ENCODE measurements at regions not wholly inside any gene's neighbourhood (a gene's known extent, or its start where the extent isn't known, plus 50 kb on each side); places are given as distances from the start of the nearest gene placed in this dataset.

DNA sequence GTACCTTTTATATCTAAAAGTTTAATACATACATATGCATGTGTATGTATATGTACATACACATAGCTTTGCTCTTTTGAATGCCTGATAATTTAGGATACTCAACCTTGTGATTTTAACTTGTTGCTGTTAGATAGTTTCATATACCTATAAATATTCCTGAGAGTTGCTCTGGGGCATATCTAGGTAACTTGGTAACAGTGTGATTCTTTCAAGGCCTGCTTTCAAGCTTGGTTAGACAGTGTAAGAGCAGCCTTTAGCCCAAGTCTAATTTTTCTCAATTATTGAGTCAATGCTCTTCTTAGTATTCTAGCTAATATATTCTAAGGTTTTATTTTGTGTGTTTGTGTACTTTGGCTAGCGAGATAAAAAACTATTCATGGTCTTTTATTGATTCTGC, 762.1 kb upstream of the MIR17HG start:
- Histone ChIP-seq H3K27me3 (no peaks in the 10 kb centered on the region), H3K4me3 (replicated peaks in 1 of 3) (no peak overlapping the region), H3K36me3 (no peaks in the 10 kb centered on the region), H3K9me3 (no peaks in the 10 kb centered on the region), H3K27ac (no peak overlapping the region), H3K4me1 (peaks cover 0 to 6% of the 10 kb centered on the region in 2 donors)
- no peak for DNase-seq
- 71 to 82% methylated on average over 1 of the region's 1 CpG for WGBS, 2 donors
- intact Hi-C loops (cut with DNase I), result no loop called here
- no peak for TF ChIP-seq POLR2A (IDR thresholded peaks at IDR 0.05)
- TF ChIP-seq, protein P1, sequence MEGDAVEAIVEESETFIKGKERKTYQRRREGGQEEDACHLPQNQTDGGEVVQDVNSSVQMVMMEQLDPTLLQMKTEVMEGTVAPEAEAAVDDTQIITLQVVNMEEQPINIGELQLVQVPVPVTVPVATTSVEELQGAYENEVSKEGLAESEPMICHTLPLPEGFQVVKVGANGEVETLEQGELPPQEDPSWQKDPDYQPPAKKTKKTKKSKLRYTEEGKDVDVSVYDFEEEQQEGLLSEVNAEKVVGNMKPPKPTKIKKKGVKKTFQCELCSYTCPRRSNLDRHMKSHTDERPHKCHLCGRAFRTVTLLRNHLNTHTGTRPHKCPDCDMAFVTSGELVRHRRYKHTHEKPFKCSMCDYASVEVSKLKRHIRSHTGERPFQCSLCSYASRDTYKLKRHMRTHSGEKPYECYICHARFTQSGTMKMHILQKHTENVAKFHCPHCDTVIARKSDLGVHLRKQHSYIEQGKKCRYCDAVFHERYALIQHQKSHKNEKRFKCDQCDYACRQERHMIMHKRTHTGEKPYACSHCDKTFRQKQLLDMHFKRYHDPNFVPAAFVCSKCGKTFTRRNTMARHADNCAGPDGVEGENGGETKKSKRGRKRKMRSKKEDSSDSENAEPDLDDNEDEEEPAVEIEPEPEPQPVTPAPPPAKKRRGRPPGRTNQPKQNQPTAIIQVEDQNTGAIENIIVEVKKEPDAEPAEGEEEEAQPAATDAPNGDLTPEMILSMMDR (IDR thresholded peaks at IDR 0.05), result no peak

DNA sequence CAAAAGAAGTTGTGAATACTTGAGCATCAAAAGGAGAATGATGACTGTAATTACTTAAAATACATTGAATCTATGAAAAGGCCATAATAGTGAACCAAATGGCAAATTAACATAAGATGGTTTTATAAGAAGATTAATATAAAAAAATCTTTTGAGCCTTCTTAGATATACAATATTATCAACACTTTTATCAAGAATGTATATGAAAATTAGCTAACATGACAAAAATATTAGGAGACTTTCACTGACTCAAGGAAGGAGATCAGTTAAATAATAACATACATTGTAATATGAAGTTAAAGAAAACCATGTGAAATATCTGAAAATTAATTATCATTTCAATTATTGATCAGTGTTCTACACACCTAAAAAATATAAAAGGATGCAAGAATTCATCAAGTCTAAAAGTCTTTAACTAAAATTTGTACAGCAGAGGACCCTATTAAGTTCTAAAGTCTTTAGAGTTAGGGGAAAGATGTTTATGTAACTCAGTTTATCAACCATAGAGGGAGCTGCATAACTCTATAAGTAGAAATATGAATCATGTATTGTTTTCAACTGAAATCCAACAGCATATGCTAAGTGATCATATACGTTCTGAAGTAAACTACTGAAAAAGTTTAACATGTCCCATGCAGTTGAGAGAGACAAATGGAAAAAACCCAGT, 756.1 kb upstream of the MIR17HG start:
- TF ChIP-seq POLR2A (IDR thresholded peaks at IDR 0.05), result no peak
- TF ChIP-seq, protein P1 (IDR thresholded peaks at IDR 0.05), result no peak
- Histone ChIP-seq H3K4me1 (no peaks in the 10 kb centered on the region), H3K4me3 (replicated peaks in 1 of 3) (no peak overlapping the region), H3K27me3 (no peaks in the 10 kb centered on the region), H3K9me3 (no peaks in the 10 kb centered on the region), H3K36me3 (no peaks in the 10 kb centered on the region), H3K27ac (no peak overlapping the region)
- intact Hi-C loops (cut with DNase I), result no loop called here
- 85 to 88% methylated on average over 1 of the region's 1 CpG for WGBS, 2 donors
- DNase-seq, result no peak

- TF ChIP-seq POLR2A (IDR thresholded peaks at IDR 0.05), result no peak
- TF ChIP-seq, protein P1 (IDR thresholded peaks at IDR 0.05), result no peak
- H3K36me3 ChIP-seq, result no peaks in the 10 kb centered on the region
- no peaks in the 10 kb centered on the region for H3K4me1 ChIP-seq
- intact Hi-C loops (cut with DNase I), result no loop called here
- H3K4me3 ChIP-seq (replicated peaks in 1 of 3), result no peak overlapping the region
- DNase-seq, result no peak
- no peaks in the 10 kb centered on the region for H3K9me3 ChIP-seq
- H3K27ac ChIP-seq, result no peak overlapping the region
- 56 to 58% methylated on average over 2 of the region's 2 CpGs for WGBS, 2 donors
- no peaks in the 10 kb centered on the region for H3K27me3 ChIP-seq
Measured at GRCh38 chr13:90591927-90592268, 755.6 kb upstream of the MIR17HG start.

GRCh38 chr13:90592943-90593342, 754.5 kb upstream of the MIR17HG start:
- TF ChIP-seq, protein P1 (IDR thresholded peaks at IDR 0.05), result no peak
- TF ChIP-seq POLR2A (IDR thresholded peaks at IDR 0.05), result no peak
- H3K27me3 ChIP-seq, result no peaks in the 10 kb centered on the region
- no peaks in the 10 kb centered on the region for H3K9me3 ChIP-seq
- 89 to 92% methylated on average over 1 of the region's 1 CpG for WGBS, 2 donors
- no peak for DNase-seq
- no peaks in the 10 kb centered on the region for H3K36me3 ChIP-seq
- no peaks in the 10 kb centered on the region for H3K4me1 ChIP-seq
- H3K4me3 ChIP-seq (replicated peaks in 1 of 3), result no peak overlapping the region
- H3K27ac ChIP-seq, result no peak overlapping the region
- intact Hi-C loops (cut with DNase I), result no loop called here

DNA sequence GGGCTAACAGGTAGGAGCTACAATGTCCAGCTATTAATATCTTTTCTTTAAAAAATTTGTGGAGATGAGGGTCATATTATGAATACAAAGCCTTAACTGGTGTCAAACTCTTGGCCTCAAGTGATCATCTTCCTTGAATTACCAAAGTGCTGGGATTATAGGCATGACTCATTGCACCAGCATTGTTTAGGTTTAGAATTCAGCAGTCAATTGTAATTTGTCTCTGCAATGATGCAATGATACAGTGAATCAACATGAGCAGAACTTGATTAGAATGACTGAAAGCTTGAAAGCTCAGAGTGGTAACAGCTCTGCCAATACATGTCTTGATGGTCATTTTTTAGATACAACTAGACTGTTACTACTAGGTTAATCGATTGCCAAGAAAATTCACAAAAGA, 752.8 kb upstream of the MIR17HG start:
- no peak for TF ChIP-seq POLR2A (IDR thresholded peaks at IDR 0.05)
- TF ChIP-seq, protein P1 (IDR thresholded peaks at IDR 0.05), result no peak
- Histone ChIP-seq H3K4me3 (replicated peaks in 1 of 3) (no peak overlapping the region), H3K27me3 (no peaks in the 10 kb centered on the region), H3K36me3 (no peaks in the 10 kb centered on the region), H3K27ac (no peak overlapping the region), H3K9me3 (no peaks in the 10 kb centered on the region), H3K4me1 (no peaks in the 10 kb centered on the region)
- 90 to 96% methylated on average over 1 of the region's 1 CpG for WGBS, 2 donors
- intact Hi-C loops (cut with DNase I), result no loop called here
- DNase-seq, result no peak

All from thyroid gland (tissue), 4 donors.